SK-N-SH treated with all-trans-retinoic acid at 6 μM for 48 hours (cell line): ENCODE measurements at regions not wholly inside any gene's neighbourhood (a gene's known extent, or its start where the extent isn't known, plus 50 kb on each side); places are given as distances from the start of the nearest gene placed in this dataset.

Source experiments
- CSDC2 ChIP-seq: fragments of 250-450 bp; sonication (Bioruptor Pico); IDR thresholded peaks from 2 replicates; pipeline ENCODE4 v1.5.0; 2020; ENCODE audit warnings: mild to moderate bottlenecking, moderate library complexity
- GLIS3 ChIP-seq: fragments of 250-450 bp; sonication (Bioruptor Pico); IDR thresholded peaks from 2 replicates; pipeline ENCODE4 v1.5.0; 2020; ENCODE audit warnings: mild to moderate bottlenecking, moderate library complexity
- TCF4 ChIP-seq: fragments of 250-450 bp; sonication (Bioruptor Pico); IDR thresholded peaks from 2 replicates; pipeline ENCODE4 v1.8.0; 2021; ENCODE audit warnings: mild to moderate bottlenecking, moderate library complexity, borderline replicate concordance
- ZFP3 ChIP-seq: fragments of 250-450 bp; sonication (Bioruptor Pico); IDR thresholded peaks from 2 replicates; pipeline ENCODE4 v1.5.0; 2020; ENCODE audit warnings: mild to moderate bottlenecking, moderate library complexity

DNA sequence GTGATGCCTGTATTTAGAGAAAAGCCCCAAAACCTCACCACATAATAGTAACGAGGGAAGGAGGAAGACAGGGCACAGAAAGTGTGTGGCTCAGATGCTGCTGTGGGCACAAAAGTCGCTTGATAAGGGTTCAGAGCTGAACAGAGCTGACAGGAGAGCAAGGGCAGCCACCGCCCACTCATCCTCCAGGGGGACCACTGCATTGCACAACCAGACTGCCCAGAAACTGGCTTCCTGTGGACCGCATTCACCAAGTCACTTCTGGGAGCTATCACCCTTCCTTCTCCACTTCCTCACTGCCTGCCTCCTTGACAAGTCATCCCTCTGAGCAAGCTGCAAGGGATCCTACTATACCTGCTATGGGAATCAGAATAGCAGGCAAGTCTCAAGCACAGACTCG is 512.4 kb upstream of the CDH11 start:
- TF ChIP-seq GLIS3 (CRISPR knock-in tag) (no peak), ZFP3 (CRISPR knock-in tag) (no peak), TCF4 (no peak), CSDC2 (CRISPR knock-in tag) (no peak)
